Stimulated activated CD8-positive, alpha-beta memory T cell treated with anti-CD3 and anti-CD28 coated beads, Interleukin-2, amount 100 ng/mL, for 1 hour (primary cell): ENCODE measurements at regions not wholly inside any gene's neighbourhood (a gene's known extent, or its start where the extent isn't known, plus 50 kb on each side); places are given as distances from the start of the nearest gene placed in this dataset.

ENCODE experiments used
- DNase-seq, 2 donors: peaks; one replicate each; pipeline ENCODE4 v3.0.0-alpha.2; 2020; ENCODE audit warnings: low read depth in 2 of 2

DNA sequence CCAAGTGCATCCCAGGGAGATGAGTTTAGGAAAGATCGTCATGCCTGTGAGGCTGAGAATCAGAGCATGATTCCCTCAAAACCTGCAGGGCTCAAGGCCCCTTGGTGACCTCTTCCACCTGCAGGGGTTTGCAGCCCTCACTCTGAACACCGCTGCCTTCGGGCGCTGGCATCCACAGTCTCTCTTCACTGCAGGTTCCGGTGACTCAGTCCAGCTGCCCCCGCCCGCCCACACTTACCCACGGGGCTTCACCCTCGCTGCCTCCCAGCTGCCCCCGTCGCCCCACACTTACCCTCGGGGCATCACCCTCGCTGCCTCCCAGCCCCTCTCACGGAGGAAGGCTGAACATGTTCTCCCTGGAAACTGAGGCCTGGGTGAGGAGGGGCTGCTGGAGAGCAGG lies 277.1 kb downstream of the XXYLT1 start:
- DNase-seq, result no peak

GRCh38 chr3:194994551-194994981 lies 276.4 kb downstream of the XXYLT1 start:
- DNase-seq, result no peak

- DNase-seq, result no peak
Observed at GRCh38 chr3:194995334-194995733, 275.6 kb downstream of the XXYLT1 start.

DNA sequence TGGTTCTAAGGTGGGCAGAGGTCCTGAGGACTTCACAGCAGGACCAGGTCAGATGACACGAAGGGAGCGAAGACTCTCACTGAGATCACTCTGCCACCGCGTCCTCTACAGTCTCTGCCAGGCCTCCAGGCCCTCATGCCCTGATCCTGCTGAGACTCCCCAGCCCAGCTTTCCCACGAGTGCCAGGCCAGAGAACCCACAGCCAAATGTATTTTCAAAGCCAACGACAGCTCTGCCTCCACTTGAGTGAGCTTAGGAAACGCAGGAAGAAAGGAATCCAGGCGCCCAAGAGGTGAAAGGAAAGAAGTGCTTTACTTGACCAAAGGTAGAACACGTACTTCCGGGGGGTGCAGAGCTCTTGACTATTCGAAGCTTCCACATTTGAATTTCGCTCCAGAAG lies 275.0 kb downstream of the XXYLT1 start:
- no peak for DNase-seq

GRCh38 chr3:194996746-194997145 lies 274.2 kb downstream of the XXYLT1 start:
- DNase-seq, result no peak

- DNase-seq, result no peak
Observed at GRCh38 chr3:194998417-194998816, 272.5 kb downstream of the XXYLT1 start.

DNA sequence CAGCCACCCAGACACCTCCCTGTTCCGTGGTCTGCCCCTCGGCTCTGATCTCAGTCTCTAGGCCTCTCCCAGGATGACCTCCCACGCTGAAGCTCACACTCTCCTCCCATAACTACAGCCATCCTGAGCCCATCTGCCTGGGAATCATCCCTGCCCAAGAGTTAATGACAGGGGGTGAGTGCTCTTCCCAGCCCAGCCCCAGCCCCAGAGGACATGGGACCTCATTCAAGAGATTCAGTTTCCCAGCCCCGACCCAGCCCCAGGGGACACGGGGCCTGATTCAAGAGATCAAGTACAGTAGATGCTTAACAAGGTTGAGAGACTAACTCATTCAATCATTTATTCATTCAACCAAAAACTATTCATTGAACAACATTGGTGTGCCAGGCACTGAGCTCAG lies 272.0 kb downstream of the XXYLT1 start:
- no peak for DNase-seq

GRCh38 chr3:194999491-194999890 lies 271.5 kb downstream of the XXYLT1 start:
- no peak for DNase-seq

DNA sequence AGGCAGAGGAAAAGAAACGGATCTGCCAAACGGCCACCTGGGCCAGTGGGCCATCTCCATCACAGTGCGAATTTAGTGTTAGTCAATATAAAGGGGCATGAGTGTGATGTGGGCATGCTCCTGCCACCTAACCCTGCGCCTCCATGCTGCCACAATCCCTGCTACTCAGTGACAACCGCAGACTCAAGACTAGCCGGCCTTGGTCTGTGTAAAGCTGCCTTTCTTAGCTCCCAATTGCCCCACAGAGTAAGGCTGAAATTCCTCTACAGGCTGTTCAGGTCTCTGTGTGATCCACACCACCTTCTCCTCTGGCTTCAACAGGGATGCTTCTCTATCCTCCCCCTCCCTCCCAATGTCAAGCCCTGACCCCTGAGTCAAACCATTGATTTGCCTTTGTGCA lies 269.7 kb downstream of the XXYLT1 start:
- no peak for DNase-seq

- no peak for DNase-seq
Observed at GRCh38 chr3:195001961-195002861, 268.7 kb downstream of the XXYLT1 start.

DNA sequence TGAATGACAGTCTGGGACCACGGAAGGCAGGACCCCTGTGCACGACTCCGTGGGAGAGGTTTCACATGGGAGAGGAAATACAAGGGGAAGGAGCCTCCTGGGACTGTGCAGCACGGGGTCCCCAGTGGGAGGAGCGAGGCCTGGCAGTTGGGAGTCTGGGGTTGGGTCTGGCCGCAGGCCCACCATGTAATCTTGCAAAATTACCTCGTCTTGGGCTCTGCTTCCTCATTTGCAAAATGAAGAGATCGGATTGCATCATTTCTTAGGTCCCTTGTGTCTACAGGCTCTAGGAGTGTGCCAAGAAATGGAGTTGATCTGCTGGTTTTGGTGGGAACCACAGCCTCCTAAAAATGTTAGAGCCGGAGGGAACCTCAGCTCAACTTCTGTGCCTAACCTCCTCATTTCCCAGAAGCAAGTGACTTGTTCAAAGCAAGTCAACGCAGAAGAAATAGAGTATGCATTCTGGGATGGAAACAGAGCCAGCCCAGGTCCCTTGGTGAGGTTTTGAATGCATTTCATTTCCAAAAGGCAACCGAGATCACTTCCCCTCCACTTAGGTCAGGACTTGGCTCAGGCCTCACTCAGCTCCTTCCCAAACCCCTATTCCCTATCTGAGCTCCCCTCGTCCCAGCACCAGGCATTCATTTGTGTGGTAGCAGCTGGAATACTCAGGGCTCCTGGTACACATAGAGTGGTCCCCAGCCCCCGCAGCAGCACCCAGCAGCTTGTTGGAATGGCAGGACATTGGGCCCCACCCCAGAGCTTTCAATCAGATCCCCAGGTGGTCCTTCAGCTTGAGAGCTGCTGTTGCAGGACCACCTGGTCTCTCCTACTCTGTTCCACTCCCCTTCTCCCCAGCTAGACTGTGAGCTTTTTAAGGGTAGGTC lies 267.7 kb downstream of the XXYLT1 start:
- DNase-seq, result no peak

DNA sequence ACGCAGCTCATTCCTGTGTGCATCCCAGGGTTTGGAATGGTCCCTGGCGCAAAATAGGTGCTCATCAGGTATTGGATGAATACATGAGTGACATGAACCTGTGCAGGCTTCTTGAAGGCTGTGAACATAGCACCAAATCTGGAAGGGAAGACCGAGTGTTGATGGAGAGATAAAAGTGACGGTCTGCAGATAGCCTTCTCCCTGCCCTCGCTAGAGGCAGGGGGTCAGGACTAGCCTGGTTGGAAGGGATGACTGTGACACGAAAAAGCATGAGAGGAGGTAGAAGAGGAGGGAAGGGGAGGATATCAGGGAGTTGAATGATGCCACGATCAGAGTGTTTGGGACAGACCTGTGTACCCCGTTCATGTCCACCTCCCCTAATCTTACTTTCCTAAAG lies 267.1 kb downstream of the XXYLT1 start:
- DNase-seq, result no peak

DNA sequence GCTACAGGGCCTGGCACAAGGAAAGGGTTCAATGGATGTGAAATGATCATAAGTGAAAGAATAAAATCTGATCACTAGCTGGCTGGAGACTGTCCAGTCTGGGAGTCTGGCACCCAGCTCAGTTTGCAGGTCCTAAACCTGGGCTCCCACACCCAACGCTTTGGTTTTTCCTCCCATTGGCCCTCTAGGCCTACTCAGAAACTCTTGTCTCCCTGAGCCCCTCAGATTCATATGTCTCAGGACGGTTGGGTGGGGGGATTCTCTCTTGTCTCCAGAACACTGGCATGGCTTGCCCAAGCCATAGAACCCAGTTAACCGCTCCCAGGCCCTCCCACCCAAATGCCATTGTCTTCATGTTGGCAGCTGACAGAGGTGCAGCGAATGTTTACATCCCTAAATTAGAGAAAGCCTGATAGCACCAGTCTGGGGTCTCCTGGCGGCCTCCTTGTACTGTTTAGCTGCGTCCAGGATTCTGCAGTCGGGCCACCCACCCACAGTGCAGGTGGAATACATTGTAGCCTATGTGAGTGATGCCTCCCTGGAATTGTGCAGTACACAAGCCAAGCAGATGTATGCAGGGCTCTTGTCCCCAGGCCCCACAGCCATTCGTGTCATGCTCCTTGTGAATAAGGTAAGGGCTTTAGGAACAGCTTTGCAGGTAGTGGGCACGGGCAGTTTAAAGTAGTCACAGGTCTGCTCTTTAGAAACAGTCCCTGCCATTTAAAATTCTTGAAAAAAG lies 266.3 kb downstream of the XXYLT1 start:
- no peak for DNase-seq

- no peak for DNase-seq
Observed at GRCh38 chr3:195005251-195005620, 265.7 kb downstream of the XXYLT1 start.

DNA sequence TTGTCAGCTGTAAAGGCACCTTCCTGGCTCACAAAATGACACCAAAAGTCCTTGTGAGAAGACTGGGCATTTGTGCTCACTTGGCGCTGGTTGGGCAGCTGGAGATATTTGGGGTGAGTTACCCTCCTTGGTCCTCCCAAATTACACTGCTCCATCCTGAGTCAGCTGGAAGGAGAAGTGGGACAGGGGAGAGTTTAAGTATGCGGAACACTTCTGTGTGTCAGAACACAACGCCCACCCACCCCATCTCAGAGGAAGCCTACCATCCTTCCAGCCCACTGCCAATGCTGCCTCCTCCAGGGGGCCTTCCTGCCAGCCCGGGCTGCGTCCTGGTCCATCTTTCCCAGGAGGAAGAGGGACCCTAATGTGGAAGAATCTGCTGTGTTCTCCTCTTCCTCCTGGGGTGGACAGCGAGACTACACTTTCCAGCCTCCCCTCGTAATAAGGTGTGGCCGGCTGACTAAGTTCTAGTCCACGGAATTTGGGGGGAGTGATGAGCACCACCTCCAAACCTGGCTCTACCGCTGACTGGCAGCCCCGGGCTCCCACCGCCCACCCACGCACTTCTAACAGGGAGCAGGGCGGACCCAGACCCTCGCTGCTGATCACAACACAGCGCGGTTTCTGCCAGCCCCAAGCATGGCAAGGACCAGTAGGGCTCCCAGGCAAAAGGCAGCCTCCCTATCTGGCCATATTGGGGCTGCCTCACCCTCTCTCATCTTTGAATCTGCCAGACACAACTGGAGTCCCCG lies 265.0 kb downstream of the XXYLT1 start:
- no peak for DNase-seq

GRCh38 chr3:195007151-195007550 lies 263.8 kb downstream of the XXYLT1 start:
- DNase-seq, result no peak

- DNase-seq, result no peak
Observed at GRCh38 chr3:195007766-195008165, 263.2 kb downstream of the XXYLT1 start.

DNA sequence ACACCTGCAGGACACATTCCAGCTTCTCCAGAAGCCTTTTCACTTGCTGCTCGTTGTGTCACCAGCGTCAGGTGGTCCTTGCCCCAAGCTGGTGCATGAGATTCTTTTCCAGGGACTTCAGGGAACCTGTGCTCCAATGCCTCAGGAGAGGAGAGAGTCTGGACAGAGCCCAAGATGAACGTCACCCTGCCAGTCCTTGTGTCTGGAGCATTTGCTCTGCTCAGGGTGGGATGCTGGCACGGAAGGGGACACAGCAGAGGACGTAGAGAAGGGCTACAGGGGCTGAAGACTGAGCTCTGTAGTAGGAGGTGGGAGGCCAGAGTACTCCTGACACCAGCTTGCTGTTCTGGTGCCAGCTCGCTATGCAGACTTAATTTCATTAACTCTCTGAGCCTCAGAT lies 262.1 kb downstream of the XXYLT1 start:
- no peak for DNase-seq

DNA sequence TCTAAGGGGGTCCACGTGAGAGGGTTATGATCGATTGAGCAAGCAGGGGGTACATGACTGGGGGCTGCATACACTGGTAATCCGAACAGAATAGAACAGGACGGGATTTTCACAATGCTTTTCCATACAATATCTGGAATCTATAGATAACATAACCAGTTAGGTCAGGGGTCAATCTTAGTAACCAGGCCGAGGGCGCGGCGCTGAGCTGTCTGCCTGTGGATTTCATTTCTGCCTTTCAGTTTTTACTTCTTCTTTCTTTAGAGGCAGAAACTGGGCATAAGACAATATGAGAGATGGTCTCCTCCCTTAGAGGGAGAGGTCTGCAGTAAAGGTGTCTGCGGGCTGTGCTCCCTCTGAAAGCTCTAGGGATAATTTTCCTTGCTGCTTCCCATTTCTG lies 261.3 kb downstream of the XXYLT1 start:
- no peak for DNase-seq

- no peak for DNase-seq
Observed at GRCh38 chr3:195010551-195011100, 260.3 kb downstream of the XXYLT1 start.

DNA sequence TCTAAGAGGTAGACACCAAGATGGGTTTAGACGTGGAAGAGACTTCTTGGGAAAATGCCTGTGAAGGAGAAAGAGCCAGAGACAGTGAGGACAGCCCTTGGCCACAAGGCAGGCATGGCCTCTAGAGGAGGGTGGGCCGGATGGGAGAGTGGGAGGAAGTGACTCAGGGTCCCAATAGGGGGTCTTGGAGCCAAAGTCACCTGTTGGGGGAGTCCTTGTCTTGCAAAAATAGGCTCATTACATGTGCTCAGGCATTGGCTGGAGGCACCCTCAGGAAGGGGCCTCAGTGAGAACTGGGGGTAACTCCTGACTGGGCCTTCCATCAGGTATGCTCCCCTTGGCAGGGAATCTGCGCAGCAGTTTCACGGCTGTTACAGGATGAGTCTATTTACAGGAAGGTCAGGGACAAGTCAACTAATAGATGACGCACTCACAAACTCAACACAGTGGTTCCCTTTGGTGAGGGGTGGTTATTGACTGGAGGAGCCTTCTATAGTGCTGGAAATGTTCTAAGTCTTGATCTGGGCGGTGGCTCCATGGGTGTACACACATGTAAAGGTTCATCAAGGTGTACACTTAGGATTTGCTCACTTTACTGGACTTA lies 259.6 kb downstream of the XXYLT1 start:
- DNase-seq, result no peak
